Brain microvascular endothelial cell (primary cell): ENCODE measurements at regions not wholly inside any gene's neighbourhood (a gene's known extent, or its start where the extent isn't known, plus 50 kb on each side); places are given as distances from the start of the nearest gene placed in this dataset.

Experiments used
- DNase-seq: peaks from one replicate; pipeline ENCODE4 v3.0.0-alpha.2; 2020
- H3K27ac ChIP-seq: fragments of 250-450 bp; sonication (Bioruptor Pico); 2 replicates; pipeline ENCODE4 v1.5.1; 2020; ENCODE audit warnings: mild to moderate bottlenecking, moderate library complexity
- H3K27me3 ChIP-seq: fragments of 250-450 bp; sonication (Bioruptor Pico); replicated peaks from 2 replicates; pipeline ENCODE4 v1.5.1; 2020; ENCODE audit warnings: mild to moderate bottlenecking
- H3K36me3 ChIP-seq: fragments of 250-450 bp; sonication (Bioruptor Pico); replicated peaks from 2 replicates; pipeline ENCODE4 v1.5.1; 2020; ENCODE audit warnings: mild to moderate bottlenecking
- H3K4me3 ChIP-seq: 2 replicates; pipeline ENCODE4 v1.5.1; 2011; ENCODE audit warnings: low read depth, mild to moderate bottlenecking, control low read depth, low read length, moderate library complexity
- CTCF ChIP-seq: IDR thresholded peaks from 2 replicates; pipeline ENCODE4 v1.5.1; 2011; ENCODE audit warnings: low read depth, mild to moderate bottlenecking, moderate library complexity, low read length, control low read depth, inconsistent platforms; ENCODE audit errors: missing control alignments
- in situ Hi-C: cut with HindIII; loops from 2 replicates; pipeline ENCODE4 v1.10.0; 2017; ENCODE audit warnings: low sequenced_read_pairs, low pct_ligation_motif_present

GRCh38 chr13:74052402-74052928 lies 81.7 kb downstream of the KLF12 start:
- no peaks in the 10 kb centered on the region for H3K36me3 ChIP-seq
- H3K27ac ChIP-seq: no peak overlapping the region
- H3K27me3 ChIP-seq: no peaks in the 10 kb centered on the region
- in situ Hi-C loops: no loop called here
- no peak for TF ChIP-seq CTCF
- no peak overlapping the region for H3K4me3 ChIP-seq
- no peak for DNase-seq

GRCh38 chr13:74048756-74049155 lies 85.4 kb downstream of the KLF12 start:
- no peak for TF ChIP-seq CTCF
- no peak overlapping the region for H3K27ac ChIP-seq
- H3K36me3 ChIP-seq: no peaks in the 10 kb centered on the region
- H3K27me3 ChIP-seq: no peaks in the 10 kb centered on the region
- in situ Hi-C loops: no loop called here
- DNase-seq: no peak
- no peak overlapping the region for H3K4me3 ChIP-seq

GRCh38 chr13:74047931-74048600 lies 86.1 kb downstream of the KLF12 start:
- TF ChIP-seq CTCF: no peak
- Histone ChIP-seq H3K36me3 (no peaks in the 10 kb centered on the region), H3K27me3 (no peaks in the 10 kb centered on the region), H3K27ac (no peak overlapping the region), H3K4me3 (no peak overlapping the region)
- no peak for DNase-seq
- in situ Hi-C loops: no loop called here

- no peaks in the 10 kb centered on the region for H3K36me3 ChIP-seq
- H3K4me3 ChIP-seq: no peak overlapping the region
- in situ Hi-C loops: no loop called here
- H3K27ac ChIP-seq: no peak overlapping the region
- H3K27me3 ChIP-seq: no peaks in the 10 kb centered on the region
- no peak for TF ChIP-seq CTCF
- no peak for DNase-seq
Observed at GRCh38 chr13:74046431-74046830, 87.8 kb downstream of the KLF12 start.

GRCh38 chr13:74045583-74045982 lies 88.6 kb downstream of the KLF12 start:
- Histone ChIP-seq H3K27ac (no peak overlapping the region), H3K27me3 (no peaks in the 10 kb centered on the region), H3K36me3 (no peaks in the 10 kb centered on the region), H3K4me3 (no peak overlapping the region)
- in situ Hi-C loops: no loop called here
- no peak for DNase-seq
- no peak for TF ChIP-seq CTCF

- H3K27ac ChIP-seq: no peak overlapping the region
- H3K36me3 ChIP-seq: no peaks in the 10 kb centered on the region
- no peak for DNase-seq
- no peak for TF ChIP-seq CTCF
- H3K27me3 ChIP-seq: no peaks in the 10 kb centered on the region
- in situ Hi-C loops: no loop called here
- no peak overlapping the region for H3K4me3 ChIP-seq
Observed at GRCh38 chr13:74043237-74043636, 91.0 kb downstream of the KLF12 start.
